ENCODE measurements at regions not wholly inside any gene's neighbourhood (a gene's known extent, or its start where the extent isn't known, plus 50 kb on each side); places are given as distances from the start of the nearest gene placed in this dataset.

DNA sequence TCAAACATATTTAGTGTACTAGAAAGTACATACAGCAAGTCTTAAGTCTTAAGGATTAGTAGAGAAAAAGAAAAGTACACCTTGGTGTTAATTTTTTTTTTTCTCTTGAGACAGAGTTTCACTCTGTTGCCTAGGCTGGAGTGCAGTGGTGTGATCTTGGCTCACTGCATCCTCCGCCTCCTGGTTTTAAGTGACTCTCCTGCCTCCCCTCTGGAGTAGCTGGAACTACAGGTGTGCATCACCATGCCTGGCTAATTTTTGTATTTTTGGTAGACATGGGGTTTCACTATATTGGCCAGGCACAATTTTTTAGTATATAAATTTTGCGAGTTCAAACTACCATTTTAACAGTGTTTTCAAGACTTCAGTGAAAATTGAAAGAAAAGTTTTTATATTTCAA lies 1941.1 kb upstream of the CDH6 start:
- Histone ChIP-seq H3K27me3 (ENCODE audit: low read depth) (no peaks in the 10 kb centered on the region), H3K4me3 (no peak overlapping the region), H3K4me1 (no peaks in the 10 kb centered on the region), H3K9me3 (no peaks in the 10 kb centered on the region), H3K27ac (no peak overlapping the region), H3K36me3 (no peaks in the 10 kb centered on the region)
- TF ChIP-seq, protein P1, sequence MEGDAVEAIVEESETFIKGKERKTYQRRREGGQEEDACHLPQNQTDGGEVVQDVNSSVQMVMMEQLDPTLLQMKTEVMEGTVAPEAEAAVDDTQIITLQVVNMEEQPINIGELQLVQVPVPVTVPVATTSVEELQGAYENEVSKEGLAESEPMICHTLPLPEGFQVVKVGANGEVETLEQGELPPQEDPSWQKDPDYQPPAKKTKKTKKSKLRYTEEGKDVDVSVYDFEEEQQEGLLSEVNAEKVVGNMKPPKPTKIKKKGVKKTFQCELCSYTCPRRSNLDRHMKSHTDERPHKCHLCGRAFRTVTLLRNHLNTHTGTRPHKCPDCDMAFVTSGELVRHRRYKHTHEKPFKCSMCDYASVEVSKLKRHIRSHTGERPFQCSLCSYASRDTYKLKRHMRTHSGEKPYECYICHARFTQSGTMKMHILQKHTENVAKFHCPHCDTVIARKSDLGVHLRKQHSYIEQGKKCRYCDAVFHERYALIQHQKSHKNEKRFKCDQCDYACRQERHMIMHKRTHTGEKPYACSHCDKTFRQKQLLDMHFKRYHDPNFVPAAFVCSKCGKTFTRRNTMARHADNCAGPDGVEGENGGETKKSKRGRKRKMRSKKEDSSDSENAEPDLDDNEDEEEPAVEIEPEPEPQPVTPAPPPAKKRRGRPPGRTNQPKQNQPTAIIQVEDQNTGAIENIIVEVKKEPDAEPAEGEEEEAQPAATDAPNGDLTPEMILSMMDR (IDR thresholded peaks at IDR 0.05), result no peak
- intact Hi-C loops (cut with DNase I), result no loop called here
- no peak for ATAC-seq
- no peak for DNase-seq

DNA sequence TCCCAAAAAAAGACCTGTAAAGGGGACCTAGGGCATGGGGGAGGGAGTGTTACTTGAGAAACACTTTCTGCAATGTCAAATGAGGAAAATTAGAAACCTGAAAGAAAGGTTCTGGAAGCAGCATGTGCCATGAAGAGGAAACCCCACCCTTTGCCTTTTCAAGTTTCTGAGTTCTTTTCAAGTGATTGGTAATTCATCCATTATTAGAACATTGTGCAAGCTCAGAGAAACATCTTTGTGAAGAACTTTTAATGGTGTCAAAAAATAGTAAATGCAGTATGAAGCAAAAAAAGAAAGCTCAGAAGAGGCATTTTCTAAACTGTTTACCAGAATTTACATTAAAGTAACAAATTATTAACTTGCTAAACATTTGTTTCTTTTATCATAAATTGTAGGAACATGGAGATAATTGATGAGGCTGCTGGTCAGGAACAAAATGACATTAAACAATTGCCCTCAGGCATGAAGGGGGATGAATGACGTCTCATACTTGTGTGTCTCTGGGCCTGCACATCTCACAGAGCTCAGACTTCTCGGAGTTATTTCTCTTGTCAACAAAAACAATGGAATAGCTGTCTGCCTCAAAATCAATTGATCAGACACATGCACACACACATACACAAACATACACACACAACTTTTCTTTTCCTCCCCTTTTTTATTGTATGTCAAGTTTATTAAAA lies 1946.0 kb upstream of the CDH6 start:
- ATAC-seq (no peak), DNase-seq (no peak)
- TF ChIP-seq, protein P1 (IDR thresholded peaks at IDR 0.05), result no peak
- Histone ChIP-seq H3K9me3 (no peaks in the 10 kb centered on the region), H3K27ac (no peak overlapping the region), H3K36me3 (no peaks in the 10 kb centered on the region), H3K4me3 (no peak overlapping the region), H3K27me3 (ENCODE audit: low read depth) (no peaks in the 10 kb centered on the region), H3K4me1 (no peaks in the 10 kb centered on the region)
- intact Hi-C loops (cut with DNase I), result no loop called here

DNA sequence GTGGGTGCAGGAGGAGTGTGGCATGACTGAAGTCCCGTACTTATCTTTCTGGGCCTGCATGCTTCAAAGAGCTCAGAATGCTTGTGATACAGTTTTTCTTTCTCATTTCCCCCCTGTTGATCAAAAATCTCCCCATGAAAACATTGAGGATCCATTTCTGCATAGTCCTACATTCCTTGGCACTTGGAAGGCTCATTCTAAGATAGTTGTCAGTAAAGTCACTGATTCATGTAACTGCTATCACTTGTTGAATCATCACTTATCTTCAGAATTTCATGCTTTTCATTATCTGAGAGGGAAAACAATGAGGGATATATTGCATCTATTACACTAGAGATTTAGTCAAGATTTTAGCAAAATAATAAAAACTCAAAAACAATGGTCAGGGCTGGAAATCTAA lies 1953.1 kb upstream of the CDH6 start:
- H3K27ac ChIP-seq, result no peak overlapping the region
- H3K4me1 ChIP-seq, result no peaks in the 10 kb centered on the region
- ATAC-seq (no peak), DNase-seq (no peak)
- TF ChIP-seq, protein P1 (IDR thresholded peaks at IDR 0.05), result no peak
- H3K9me3 ChIP-seq, result no peaks in the 10 kb centered on the region
- H3K4me3 ChIP-seq, result no peak overlapping the region
- intact Hi-C loops (cut with DNase I), result no loop called here
- no peaks in the 10 kb centered on the region for H3K27me3 ChIP-seq (ENCODE audit: low read depth)
- no peaks in the 10 kb centered on the region for H3K36me3 ChIP-seq

DNA sequence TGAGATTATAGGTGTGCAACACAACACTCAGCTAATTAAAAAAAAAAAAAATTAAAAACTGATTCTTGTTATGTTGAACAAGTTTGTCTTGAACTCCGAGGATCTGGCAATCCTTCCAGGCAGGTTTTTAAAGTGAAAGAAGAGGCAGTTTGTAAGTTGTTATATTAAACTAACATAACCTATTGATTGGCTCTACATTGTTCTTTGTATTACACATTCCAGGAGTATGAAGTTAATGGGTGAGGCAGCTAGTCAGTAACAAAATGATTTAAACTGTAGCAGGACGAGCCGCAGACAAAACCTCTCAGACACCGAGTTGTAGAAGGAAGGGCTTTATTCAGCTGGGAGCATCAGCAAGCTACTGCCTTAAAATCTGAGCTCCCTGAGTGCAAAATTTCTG lies 1953.9 kb upstream of the CDH6 start:
- intact Hi-C loops (cut with DNase I), result no loop called here
- H3K4me1 ChIP-seq, result no peaks in the 10 kb centered on the region
- H3K27me3 ChIP-seq (ENCODE audit: low read depth), result no peaks in the 10 kb centered on the region
- H3K4me3 ChIP-seq, result no peak overlapping the region
- H3K36me3 ChIP-seq, result no peaks in the 10 kb centered on the region
- no peak for ATAC-seq
- TF ChIP-seq, protein P1 (IDR thresholded peaks at IDR 0.05), result no peak
- no peak for DNase-seq
- H3K27ac ChIP-seq, result no peak overlapping the region
- H3K9me3 ChIP-seq, result no peaks in the 10 kb centered on the region

DNA sequence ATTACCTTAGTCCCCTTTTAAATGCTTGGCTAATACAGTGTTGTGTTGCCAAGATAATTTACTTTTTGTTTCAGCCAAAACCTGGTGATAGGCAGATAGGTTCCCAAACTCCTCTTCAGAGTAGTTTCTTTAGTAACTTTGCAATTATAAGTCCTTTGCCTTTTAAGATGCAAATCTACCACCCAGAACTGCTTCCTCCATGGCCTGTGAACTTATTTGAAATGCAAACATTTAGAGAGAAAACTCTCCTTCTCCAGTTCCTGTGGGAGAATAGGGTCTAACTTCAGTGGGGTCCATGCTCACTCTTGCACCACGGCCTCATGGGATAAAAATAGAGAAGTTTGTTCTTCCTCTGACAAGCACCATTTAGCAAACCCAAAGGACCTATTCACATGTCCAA lies 1955.4 kb upstream of the CDH6 start:
- no peaks in the 10 kb centered on the region for H3K27me3 ChIP-seq (ENCODE audit: low read depth)
- H3K9me3 ChIP-seq, result no peaks in the 10 kb centered on the region
- DNase-seq (no peak), ATAC-seq (no peak)
- no peaks in the 10 kb centered on the region for H3K36me3 ChIP-seq
- TF ChIP-seq, protein P1 (IDR thresholded peaks at IDR 0.05), result no peak
- no peak overlapping the region for H3K4me3 ChIP-seq
- no peak overlapping the region for H3K27ac ChIP-seq
- H3K4me1 ChIP-seq, result no peaks in the 10 kb centered on the region
- intact Hi-C loops (cut with DNase I), result no loop called here
